Astrocyte (in vitro differentiated cells and primary cell): ENCODE measurements at regions not wholly inside any gene's neighbourhood (a gene's known extent, or its start where the extent isn't known, plus 50 kb on each side); places are given as distances from the start of the nearest gene placed in this dataset.

Experiments used
- EZH2 ChIP-seq: IDR thresholded peaks from 2 replicates; pipeline ENCODE4 v1.6.1; 2012; ENCODE audit warnings: mild to moderate bottlenecking, low read length, inconsistent platforms; ENCODE audit not compliant: insufficient read depth
- TF ChIP-seq, protein P1 (sequence below): IDR thresholded peaks from 2 replicates; pipeline ENCODE4 v1.5.1; 2011; ENCODE audit warnings: low read depth, mild to moderate bottlenecking, inconsistent platforms, low read length, moderate library complexity; ENCODE audit not compliant: insufficient read depth

GRCh38 chr2:59777120-59777519, 776.3 kb downstream of the BCL11A start:
- TF ChIP-seq EZH2, result no peak
- TF ChIP-seq, protein P1, sequence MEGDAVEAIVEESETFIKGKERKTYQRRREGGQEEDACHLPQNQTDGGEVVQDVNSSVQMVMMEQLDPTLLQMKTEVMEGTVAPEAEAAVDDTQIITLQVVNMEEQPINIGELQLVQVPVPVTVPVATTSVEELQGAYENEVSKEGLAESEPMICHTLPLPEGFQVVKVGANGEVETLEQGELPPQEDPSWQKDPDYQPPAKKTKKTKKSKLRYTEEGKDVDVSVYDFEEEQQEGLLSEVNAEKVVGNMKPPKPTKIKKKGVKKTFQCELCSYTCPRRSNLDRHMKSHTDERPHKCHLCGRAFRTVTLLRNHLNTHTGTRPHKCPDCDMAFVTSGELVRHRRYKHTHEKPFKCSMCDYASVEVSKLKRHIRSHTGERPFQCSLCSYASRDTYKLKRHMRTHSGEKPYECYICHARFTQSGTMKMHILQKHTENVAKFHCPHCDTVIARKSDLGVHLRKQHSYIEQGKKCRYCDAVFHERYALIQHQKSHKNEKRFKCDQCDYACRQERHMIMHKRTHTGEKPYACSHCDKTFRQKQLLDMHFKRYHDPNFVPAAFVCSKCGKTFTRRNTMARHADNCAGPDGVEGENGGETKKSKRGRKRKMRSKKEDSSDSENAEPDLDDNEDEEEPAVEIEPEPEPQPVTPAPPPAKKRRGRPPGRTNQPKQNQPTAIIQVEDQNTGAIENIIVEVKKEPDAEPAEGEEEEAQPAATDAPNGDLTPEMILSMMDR, result no peak
